ENCODE measurements at regions not wholly inside any gene's neighbourhood (a gene's known extent, or its start where the extent isn't known, plus 50 kb on each side); places are given as distances from the start of the nearest gene placed in this dataset.
A peak's percentile ranks its signal among the peaks of the same experiment; 100 is the strongest.

GRCh38 chr1:70616946-70617345 lies 205.9 kb downstream of the CTH start:
- Histone ChIP-seq H3F3A (ENCODE audit: low read depth) (no peaks in the 10 kb centered on the region), H3K27me3 (ENCODE audit: insufficient read depth, low read length, poor library complexity, severe bottlenecking) (no peaks in the 10 kb centered on the region), H3K4me2 (ENCODE audit: low read depth, low read length, poor library complexity, severe bottlenecking) (no peak overlapping the region), H4K20me1 (ENCODE audit: insufficient read depth, low read length, poor library complexity, severe bottlenecking) (no peaks in the 10 kb centered on the region), H2AFZ (ENCODE audit: low read length) (no peak overlapping the region), H3K9ac (ENCODE audit: low read depth, low read length, poor library complexity, severe bottlenecking) (no peak overlapping the region), H3K79me2 (ENCODE audit: insufficient read depth, low read length) (no peaks in the 10 kb centered on the region), H3K9me3 (ENCODE audit: insufficient read depth, low read depth, low read length) (peaks cover 10% of the 10 kb centered on the region; the same call in 1 of the 2 replicates), H3K4me3 (ENCODE audit: low read length, poor library complexity, severe bottlenecking) (no peak overlapping the region), H3K9me2 (replicated peaks; ENCODE audit: low read depth, low read length) (no peaks in the 10 kb centered on the region), H3K36me3 (ENCODE audit: insufficient read depth, low read length) (no peaks in the 10 kb centered on the region; the same call in 1 of the 2 replicates), H3K4me1 (ENCODE audit: insufficient read depth, low read length, poor library complexity, severe bottlenecking) (no peaks in the 10 kb centered on the region)
- TF ChIP-seq CTCF (conservative IDR thresholded peaks at IDR 0.05; ENCODE audit: low read length) (no peak), EZH2phosphoT487 (IDR thresholded peaks at IDR 0.05; ENCODE audit: borderline replicate concordance) (no peak)

GRCh38 chr1:70617728-70618127 lies 206.7 kb downstream of the CTH start:
- no peaks in the 10 kb centered on the region for H3K9me2 ChIP-seq (replicated peaks; ENCODE audit: low read depth, low read length)

GRCh38 chr1:70627910-70628309 lies 216.8 kb downstream of the CTH start:
- TF ChIP-seq EZH2phosphoT487 (IDR thresholded peaks at IDR 0.05; ENCODE audit: borderline replicate concordance) (no peak), CTCF (conservative IDR thresholded peaks at IDR 0.05; ENCODE audit: low read length) (no peak)
- H2AFZ ChIP-seq (ENCODE audit: low read length), result no peak overlapping the region

More at GRCh38 chr1:70617728-70618127, 206.7 kb downstream of the CTH start:
- Histone ChIP-seq H3K4me3 (ENCODE audit: low read length, poor library complexity, severe bottlenecking) (no peak overlapping the region), H3F3A (ENCODE audit: low read depth) (no peaks in the 10 kb centered on the region), H2AFZ (ENCODE audit: low read length) (no peak overlapping the region), H3K4me1 (ENCODE audit: insufficient read depth, low read length, poor library complexity, severe bottlenecking) (no peaks in the 10 kb centered on the region), H3K9me3 (ENCODE audit: insufficient read depth, low read depth, low read length) (peaks cover 10% of the 10 kb centered on the region; the same call in 1 of the 2 replicates), H3K79me2 (ENCODE audit: insufficient read depth, low read length) (no peaks in the 10 kb centered on the region), H3K36me3 (ENCODE audit: insufficient read depth, low read length) (no peaks in the 10 kb centered on the region; the same call in 1 of the 2 replicates), H3K4me2 (ENCODE audit: low read depth, low read length, poor library complexity, severe bottlenecking) (no peak overlapping the region), H3K27me3 (ENCODE audit: insufficient read depth, low read length, poor library complexity, severe bottlenecking) (no peaks in the 10 kb centered on the region), H3K9ac (ENCODE audit: low read depth, low read length, poor library complexity, severe bottlenecking) (no peak overlapping the region), H4K20me1 (ENCODE audit: insufficient read depth, low read length, poor library complexity, severe bottlenecking) (no peaks in the 10 kb centered on the region)
- 0 out of 2 replicates have a peak, but pooled peaks have one; percentile 9 for TF ChIP-seq CTCF (conservative IDR thresholded peaks at IDR 0.05; ENCODE audit: low read length)
- TF ChIP-seq EZH2phosphoT487 (IDR thresholded peaks at IDR 0.05; ENCODE audit: borderline replicate concordance), result no peak

More at GRCh38 chr1:70627910-70628309, 216.8 kb downstream of the CTH start:
- H3K9ac ChIP-seq (ENCODE audit: low read depth, low read length, poor library complexity, severe bottlenecking), result no peak overlapping the region
- H3F3A ChIP-seq (ENCODE audit: low read depth), result no peaks in the 10 kb centered on the region
- no peaks in the 10 kb centered on the region for H3K36me3 ChIP-seq (ENCODE audit: insufficient read depth, low read length)
- H3K9me3 ChIP-seq (ENCODE audit: insufficient read depth, low read depth, low read length), result peaks cover 7% of the 10 kb centered on the region; the same call in 1 of the 2 replicates
- H3K79me2 ChIP-seq (ENCODE audit: insufficient read depth, low read length), result no peaks in the 10 kb centered on the region
- no peaks in the 10 kb centered on the region for H3K27me3 ChIP-seq (ENCODE audit: insufficient read depth, low read length, poor library complexity, severe bottlenecking)
- H3K4me2 ChIP-seq (ENCODE audit: low read depth, low read length, poor library complexity, severe bottlenecking), result no peak overlapping the region
- peaks cover 13% of the 10 kb centered on the region for H3K4me1 ChIP-seq (ENCODE audit: insufficient read depth, low read length, poor library complexity, severe bottlenecking)
- no peaks in the 10 kb centered on the region for H4K20me1 ChIP-seq (ENCODE audit: insufficient read depth, low read length, poor library complexity, severe bottlenecking)
- H3K9me2 ChIP-seq (replicated peaks; ENCODE audit: low read depth, low read length), result no peaks in the 10 kb centered on the region
- no peak overlapping the region for H3K4me3 ChIP-seq (ENCODE audit: low read length, poor library complexity, severe bottlenecking)
